HFFc6 (cell line): ENCODE measurements at regions not wholly inside any gene's neighbourhood (a gene's known extent, or its start where the extent isn't known, plus 50 kb on each side); places are given as distances from the start of the nearest gene placed in this dataset.

Experiments
- DNase-seq: peaks from one replicate; pipeline ENCODE4 v3.0.0-alpha.2; 2018
- H3K27ac Mint-ChIP-seq: 2 replicates; pipeline ENCODE4 v1.8.0; 2020; ENCODE audit warnings: mild to moderate bottlenecking, mixed read lengths
- H3K27me3 Mint-ChIP-seq: 2 replicates; pipeline ENCODE4 v1.8.0; 2021; ENCODE audit warnings: mild to moderate bottlenecking, moderate library complexity, mixed read lengths; ENCODE audit not compliant: insufficient read depth
- H3K36me3 Mint-ChIP-seq: 2 replicates; pipeline ENCODE4 v1.8.0; 2021; ENCODE audit warnings: low read depth, mixed read lengths
- H3K4me1 Mint-ChIP-seq: 2 replicates; pipeline ENCODE4 v1.8.0; 2020; ENCODE audit warnings: low read depth, mixed read lengths
- H3K4me3 Mint-ChIP-seq: 2 replicates; pipeline ENCODE4 v1.8.0; 2020; ENCODE audit warnings: mild to moderate bottlenecking, moderate library complexity, mixed read lengths
- H3K9me3 Mint-ChIP-seq: 2 replicates; pipeline ENCODE4 v1.8.0; 2020; ENCODE audit warnings: mild to moderate bottlenecking, mixed read lengths
- TF ChIP-seq, protein P1 (sequence below): fragments of 200-600 bp; sonication (generic); IDR thresholded peaks from 2 replicates; pipeline ENCODE4 v1.5.0; 2021; ENCODE audit warnings: antibody characterized with exemption, mild to moderate bottlenecking

GRCh38 chr5:20359377-20359776 is 371.4 kb upstream of the CDH18 start:
- Mint-ChIP-seq H3K27me3 (no peaks in the 10 kb centered on the region; the same call in 1 of the 2 replicates), H3K9me3 (peaks cover 3% of the 10 kb centered on the region; the same call in 1 of the 2 replicates), H3K27ac (no peak overlapping the region), H3K36me3 (no peaks in the 10 kb centered on the region), H3K4me1 (no peaks in the 10 kb centered on the region), H3K4me3 (no peak overlapping the region)
- TF ChIP-seq, protein P1, sequence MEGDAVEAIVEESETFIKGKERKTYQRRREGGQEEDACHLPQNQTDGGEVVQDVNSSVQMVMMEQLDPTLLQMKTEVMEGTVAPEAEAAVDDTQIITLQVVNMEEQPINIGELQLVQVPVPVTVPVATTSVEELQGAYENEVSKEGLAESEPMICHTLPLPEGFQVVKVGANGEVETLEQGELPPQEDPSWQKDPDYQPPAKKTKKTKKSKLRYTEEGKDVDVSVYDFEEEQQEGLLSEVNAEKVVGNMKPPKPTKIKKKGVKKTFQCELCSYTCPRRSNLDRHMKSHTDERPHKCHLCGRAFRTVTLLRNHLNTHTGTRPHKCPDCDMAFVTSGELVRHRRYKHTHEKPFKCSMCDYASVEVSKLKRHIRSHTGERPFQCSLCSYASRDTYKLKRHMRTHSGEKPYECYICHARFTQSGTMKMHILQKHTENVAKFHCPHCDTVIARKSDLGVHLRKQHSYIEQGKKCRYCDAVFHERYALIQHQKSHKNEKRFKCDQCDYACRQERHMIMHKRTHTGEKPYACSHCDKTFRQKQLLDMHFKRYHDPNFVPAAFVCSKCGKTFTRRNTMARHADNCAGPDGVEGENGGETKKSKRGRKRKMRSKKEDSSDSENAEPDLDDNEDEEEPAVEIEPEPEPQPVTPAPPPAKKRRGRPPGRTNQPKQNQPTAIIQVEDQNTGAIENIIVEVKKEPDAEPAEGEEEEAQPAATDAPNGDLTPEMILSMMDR: no peak
- DNase-seq: no peak

DNA sequence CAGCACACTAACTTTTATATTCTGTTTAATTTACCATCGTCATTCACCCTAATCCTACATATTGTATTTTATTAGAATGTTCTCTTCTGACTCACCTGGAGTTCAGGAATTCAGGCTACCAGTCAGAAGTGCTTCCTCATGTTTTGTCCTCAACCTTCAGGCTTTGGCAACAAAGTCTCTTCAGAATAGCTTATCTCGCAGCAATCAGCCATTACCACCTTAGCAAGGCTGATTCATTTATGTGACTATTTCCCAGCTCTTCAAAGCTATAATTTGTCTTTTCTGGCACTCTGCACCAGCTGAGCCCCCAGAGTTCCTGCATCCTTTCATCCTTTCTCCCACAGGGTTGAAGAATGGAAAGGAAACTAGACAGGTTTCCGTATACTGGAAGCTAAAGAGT is 365.5 kb upstream of the CDH18 start:
- Mint-ChIP-seq H3K27ac (no peak overlapping the region), H3K36me3 (no peaks in the 10 kb centered on the region), H3K4me1 (no peaks in the 10 kb centered on the region), H3K27me3 (no peaks in the 10 kb centered on the region; the same call in 1 of the 2 replicates), H3K4me3 (no peak overlapping the region), H3K9me3 (peaks cover 3% of the 10 kb centered on the region; the same call in 1 of the 2 replicates)
- TF ChIP-seq, protein P1: no peak
- DNase-seq: no peak

DNA sequence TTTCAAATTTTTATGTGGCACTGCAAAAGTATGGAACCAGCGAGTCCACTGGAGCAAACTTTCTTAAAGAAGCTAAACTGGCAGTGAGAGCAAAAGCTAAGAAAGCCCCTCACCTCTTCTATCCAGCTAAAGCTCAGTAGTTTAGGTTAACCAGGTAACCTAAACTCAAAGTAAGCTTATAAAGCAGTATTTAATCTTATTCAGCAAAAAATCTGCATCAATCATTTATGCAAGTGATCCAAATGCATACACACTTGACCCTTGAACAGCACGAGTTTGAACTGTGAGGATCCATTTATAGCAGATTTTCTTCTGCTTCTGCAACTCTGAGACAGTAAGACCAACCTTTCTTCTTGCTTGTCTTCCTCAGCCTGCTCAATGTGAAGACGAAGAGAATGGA is 363.8 kb upstream of the CDH18 start:
- no peaks in the 10 kb centered on the region for H3K4me1 Mint-ChIP-seq
- no peak for DNase-seq
- peaks cover 3% of the 10 kb centered on the region for H3K9me3 Mint-ChIP-seq
- no peaks in the 10 kb centered on the region for H3K36me3 Mint-ChIP-seq
- H3K27ac Mint-ChIP-seq: no peak overlapping the region
- TF ChIP-seq, protein P1: no peak
- no peaks in the 10 kb centered on the region; the same call in 1 of the 2 replicates for H3K27me3 Mint-ChIP-seq
- no peak overlapping the region for H3K4me3 Mint-ChIP-seq

DNA sequence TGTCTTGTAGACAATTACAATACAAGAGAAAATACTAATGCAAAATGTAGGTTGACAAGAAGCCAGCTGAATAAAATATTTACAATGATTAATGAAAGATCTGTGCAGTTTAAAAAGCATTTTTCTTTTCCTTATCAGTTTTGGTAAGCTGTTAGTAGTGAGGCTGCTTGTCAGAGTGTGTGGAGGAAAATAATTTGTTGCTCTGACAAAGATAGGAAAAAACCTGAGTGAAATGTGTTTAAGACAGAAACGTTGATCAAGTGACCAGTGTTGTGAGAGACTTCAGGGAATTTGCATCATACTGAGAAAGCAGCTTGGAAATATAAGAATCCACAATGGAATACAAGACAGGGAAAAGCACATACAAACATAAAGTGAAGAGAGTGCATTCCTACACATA is 360.3 kb upstream of the CDH18 start:
- no peak for DNase-seq
- Mint-ChIP-seq H3K4me3 (no peak overlapping the region), H3K4me1 (no peaks in the 10 kb centered on the region), H3K9me3 (no peaks in the 10 kb centered on the region; the same call in none of the 2 replicates), H3K27me3 (no peaks in the 10 kb centered on the region), H3K27ac (no peak overlapping the region), H3K36me3 (no peaks in the 10 kb centered on the region)
- TF ChIP-seq, protein P1: no peak

DNA sequence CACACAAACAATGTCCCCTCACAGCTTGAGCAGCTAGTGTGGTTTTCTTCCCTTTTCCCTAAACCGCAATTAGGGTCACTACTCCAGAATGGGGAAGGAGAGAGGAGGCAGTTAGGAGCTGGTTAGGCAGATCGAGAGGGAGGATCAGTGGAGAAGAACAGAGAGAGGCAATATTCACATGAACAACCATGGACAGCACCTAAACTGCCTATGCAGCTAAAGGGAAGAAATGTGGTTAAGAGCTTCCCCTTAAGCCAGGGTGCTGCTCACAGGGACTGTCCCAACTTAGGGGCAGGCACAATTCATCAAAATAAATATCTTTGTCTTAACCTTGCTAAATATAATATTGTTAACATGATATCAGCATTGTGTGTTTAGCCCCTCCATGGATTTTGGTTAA is 359.3 kb upstream of the CDH18 start:
- no peaks in the 10 kb centered on the region for H3K27me3 Mint-ChIP-seq
- TF ChIP-seq, protein P1: no peak
- no peaks in the 10 kb centered on the region; the same call in none of the 2 replicates for H3K9me3 Mint-ChIP-seq
- no peaks in the 10 kb centered on the region for H3K36me3 Mint-ChIP-seq
- H3K27ac Mint-ChIP-seq: no peak overlapping the region
- H3K4me3 Mint-ChIP-seq: no peak overlapping the region
- DNase-seq: no peak
- H3K4me1 Mint-ChIP-seq: no peaks in the 10 kb centered on the region

GRCh38 chr5:20340126-20340525 is 352.1 kb upstream of the CDH18 start:
- H3K27ac Mint-ChIP-seq: no peak overlapping the region
- peaks cover 22% of the 10 kb centered on the region; the same call in 1 of the 2 replicates for H3K9me3 Mint-ChIP-seq
- H3K4me3 Mint-ChIP-seq: no peak overlapping the region

More at GRCh38 chr5:20340126-20340525, 352.1 kb upstream of the CDH18 start:
- Mint-ChIP-seq H3K4me1 (no peaks in the 10 kb centered on the region), H3K36me3 (no peaks in the 10 kb centered on the region), H3K27me3 (no peaks in the 10 kb centered on the region)
- no peak for DNase-seq
- TF ChIP-seq, protein P1: no peak
